NCI-H82 treated with DMSO at 0.1 percent for 48 hours (cell line): ENCODE measurements at regions not wholly inside any gene's neighbourhood (a gene's known extent, or its start where the extent isn't known, plus 50 kb on each side); places are given as distances from the start of the nearest gene placed in this dataset.
"Not testable (repeated sequence)": the region's sequence is repeated elsewhere in the genome, so short reads cannot be mapped to it uniquely, and the experiment has no call there.

Experiments used
- DNase-seq: peaks from one replicate; lab custom pipeline; 2025; ENCODE audit not compliant: unreplicated experiment; lab: John Stamatoyannopoulos, UW

GRCh38 chr20:11166712-11167111 is 492.9 kb upstream of the JAG1 start:
- no peak for DNase-seq

DNA sequence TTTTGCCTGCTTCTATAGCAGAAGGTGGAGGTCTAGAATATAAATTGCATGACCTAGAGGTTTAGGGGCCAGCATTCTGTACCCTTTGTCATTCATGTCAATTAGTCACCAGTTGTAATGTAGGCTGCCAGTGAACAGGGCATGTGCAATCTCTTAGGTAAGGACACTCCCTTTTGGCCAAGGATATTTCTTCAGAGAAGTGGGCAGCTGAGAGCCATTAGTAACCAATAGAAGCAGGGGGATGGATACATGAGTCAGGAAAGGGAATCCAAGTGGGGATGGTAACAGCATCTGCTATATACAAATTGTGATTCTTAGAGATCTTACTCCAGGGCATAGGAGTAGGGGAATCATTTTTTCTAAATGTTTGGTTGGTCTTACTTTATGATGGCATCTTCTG is 494.2 kb upstream of the JAG1 start:
- DNase-seq: no peak

GRCh38 chr20:11170025-11170424 is 496.2 kb upstream of the JAG1 start:
- no peak for DNase-seq

DNA sequence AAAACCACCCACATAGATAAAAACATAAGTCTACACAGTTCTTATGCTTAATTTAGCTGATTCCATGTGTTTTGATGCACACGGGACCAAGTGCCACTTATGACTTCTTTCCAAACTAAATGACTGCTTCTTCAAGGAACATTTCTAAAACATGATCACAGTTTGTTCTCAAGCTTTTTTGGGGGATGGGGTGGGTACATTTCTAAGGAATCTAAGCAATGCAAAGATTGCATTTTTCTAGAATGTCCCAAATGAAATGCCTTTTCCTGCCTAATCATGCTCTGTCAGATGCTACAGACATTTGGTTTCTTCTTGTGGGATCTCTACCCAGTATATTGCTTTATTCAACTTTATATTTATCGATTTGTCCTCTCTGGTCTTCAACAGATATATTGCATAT is 496.8 kb upstream of the JAG1 start:
- no peak for DNase-seq

DNA sequence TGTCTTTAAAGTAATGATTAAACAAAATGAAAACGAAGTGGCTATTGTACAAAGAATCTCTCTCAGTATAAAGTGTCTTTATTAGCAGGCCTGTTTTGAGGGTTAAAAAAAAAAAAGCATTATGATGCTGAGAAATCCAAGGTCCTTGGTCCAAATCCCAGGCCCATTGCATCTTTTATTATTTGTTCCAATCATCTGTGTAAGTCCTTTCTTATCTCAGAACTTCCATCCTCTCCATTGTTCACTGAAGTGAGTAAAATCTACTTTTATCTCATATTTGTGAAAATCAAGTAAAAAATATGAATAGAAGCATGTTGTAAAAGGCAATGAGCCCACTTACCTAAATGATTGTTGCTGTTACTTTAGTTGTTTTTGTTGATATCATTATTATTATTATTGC is 499.1 kb upstream of the JAG1 start:
- no peak for DNase-seq

GRCh38 chr20:11173916-11174315 is 500.1 kb upstream of the JAG1 start:
- no peak for DNase-seq

DNA sequence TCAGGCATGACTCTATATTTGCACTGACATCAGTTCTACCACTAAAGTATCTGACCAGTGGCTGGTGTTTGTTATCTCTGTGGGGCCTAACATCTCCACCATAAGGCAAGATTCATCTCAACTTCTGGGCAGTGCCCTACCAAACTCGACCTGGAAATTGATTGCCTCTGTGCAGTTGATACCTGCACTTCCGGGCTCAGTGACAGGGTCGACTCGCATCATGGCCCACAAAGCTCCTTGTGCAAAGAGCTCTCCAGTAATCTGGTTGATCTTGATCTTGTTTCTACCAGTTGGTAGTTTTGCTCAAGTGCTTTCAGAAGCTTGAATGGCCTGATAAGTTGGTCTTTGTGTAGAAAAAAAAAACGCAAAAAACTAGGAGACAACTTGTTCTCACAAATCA is 501.1 kb upstream of the JAG1 start:
- DNase-seq: no peak

DNA sequence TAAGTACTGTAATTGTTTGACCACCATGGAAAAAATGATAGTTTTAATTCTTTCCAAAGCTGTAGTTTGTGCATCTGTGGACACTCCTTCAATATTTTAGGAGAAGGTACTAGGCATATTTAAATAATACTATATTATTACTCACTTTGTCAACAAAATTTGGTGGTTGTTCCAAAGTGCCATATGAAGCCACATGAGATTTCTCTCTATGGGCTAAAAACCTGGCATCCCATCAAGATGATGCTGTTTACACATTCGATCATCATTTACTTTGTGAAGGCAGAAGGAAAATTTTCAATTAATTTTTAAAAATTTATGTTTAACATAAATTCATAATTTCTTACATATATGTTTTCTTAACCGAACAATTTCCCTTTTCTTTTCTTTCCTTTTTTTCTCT is 502.6 kb upstream of the JAG1 start:
- no peak for DNase-seq

DNA sequence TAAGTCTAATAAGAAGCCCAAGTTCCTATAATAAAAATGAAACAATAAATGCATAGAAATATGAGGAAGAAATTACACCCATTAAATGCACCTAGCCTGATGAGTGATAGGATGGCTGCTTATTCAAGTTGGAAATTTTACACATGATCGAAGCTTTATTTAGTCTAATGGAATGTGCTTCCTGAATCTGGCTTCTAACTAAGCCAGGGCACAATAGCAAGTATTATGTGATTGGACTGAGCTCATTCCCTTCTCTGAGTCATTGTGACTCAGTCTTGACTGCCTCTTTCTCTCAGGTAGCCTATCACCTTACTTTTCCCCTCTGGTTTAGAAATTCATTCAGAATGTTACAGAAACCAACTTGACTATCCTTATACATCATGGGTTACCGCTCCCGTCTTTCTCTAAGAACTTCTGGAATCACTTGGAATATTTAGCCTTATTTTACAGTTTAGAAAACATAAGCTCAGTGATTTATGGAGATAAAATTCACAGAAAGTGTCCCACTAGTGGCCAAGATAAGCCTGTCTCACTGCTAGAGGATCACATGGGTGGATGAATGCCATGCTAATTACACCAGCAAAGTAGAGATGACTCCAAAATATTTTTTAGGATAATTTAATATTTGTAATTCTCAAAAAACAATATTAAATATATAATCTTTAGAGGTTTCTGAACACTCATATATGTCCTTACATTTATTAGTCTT is 505.3 kb upstream of the JAG1 start:
- no peak for DNase-seq

DNA sequence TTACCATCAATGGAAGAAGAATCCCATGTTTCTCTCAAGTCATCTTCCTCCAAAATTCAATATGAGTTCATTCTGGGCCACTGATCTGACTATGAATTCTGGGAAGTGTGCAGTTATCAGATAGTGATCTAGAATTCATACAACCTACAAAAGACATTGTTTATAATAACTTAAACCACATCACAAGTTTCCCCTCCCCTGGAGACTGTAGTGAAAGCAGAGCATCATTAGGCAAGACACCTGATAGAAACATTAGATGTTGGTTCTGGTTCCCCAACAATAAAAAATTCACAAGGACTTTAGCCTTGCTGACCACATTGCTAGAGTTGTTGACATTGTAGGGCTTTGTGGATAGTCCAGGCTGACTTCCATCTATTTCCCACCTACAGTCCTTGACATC is 506.4 kb upstream of the JAG1 start:
- DNase-seq: no peak

DNA sequence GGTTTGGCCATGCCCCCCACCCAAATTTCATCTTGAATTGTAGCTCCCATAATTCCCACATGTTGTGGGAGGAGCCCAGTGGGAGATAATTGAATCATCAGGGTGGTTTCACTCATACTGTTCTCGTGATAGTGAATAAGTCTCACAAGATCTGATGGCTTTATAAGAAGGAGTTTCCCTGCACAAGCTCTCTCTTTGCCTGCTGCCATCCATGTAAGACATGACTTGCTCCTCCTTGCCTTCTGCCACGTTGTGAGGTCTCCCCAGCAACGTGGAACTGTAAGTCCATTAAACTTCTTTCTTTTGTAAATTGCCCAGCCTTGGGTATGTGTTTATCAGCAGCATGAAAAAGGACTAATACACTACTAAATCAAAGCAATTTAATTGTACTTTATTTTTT is 507.3 kb upstream of the JAG1 start:
- DNase-seq: not testable (repeated sequence)

DNA sequence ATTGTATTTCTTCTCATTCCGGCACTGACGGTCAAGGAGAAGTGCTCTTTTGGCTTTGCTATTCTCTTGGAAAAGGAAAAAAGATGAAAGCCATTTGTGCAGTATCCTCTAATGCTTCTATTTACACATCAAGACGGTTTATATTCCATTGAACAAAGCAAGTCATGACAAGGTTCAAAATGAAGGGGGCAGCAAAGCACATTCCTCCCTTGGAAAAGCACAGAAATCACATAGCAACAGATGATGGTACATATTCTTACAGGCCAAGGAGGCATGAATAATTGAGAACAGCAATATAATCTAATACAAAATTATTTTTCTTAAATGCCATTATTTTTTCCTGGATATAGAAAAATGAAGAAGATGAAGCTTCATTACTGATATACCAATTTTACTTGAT is 508.2 kb upstream of the JAG1 start:
- DNase-seq: no peak

DNA sequence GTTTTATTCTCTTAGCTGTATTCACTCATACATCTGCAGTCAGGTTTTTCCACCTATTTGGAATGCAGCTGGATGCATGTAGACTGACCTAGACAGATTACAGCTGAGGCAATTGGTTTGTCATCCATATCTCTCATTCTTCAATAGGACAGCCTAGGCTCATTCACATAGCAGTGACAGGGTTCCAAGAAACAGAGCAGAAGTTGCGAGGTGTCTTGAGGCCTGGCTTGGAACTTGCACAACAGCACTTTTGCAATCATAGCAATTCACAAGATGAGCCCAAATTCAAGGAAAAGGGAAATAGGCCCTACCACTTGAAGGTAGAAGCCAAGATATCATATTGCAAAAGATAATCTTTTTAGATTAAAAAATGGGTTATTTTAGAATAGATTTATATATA is 508.9 kb upstream of the JAG1 start:
- DNase-seq: no peak

- DNase-seq: no peak
Measured at GRCh38 chr20:11186301-11187008, 512.7 kb upstream of the JAG1 start.

DNA sequence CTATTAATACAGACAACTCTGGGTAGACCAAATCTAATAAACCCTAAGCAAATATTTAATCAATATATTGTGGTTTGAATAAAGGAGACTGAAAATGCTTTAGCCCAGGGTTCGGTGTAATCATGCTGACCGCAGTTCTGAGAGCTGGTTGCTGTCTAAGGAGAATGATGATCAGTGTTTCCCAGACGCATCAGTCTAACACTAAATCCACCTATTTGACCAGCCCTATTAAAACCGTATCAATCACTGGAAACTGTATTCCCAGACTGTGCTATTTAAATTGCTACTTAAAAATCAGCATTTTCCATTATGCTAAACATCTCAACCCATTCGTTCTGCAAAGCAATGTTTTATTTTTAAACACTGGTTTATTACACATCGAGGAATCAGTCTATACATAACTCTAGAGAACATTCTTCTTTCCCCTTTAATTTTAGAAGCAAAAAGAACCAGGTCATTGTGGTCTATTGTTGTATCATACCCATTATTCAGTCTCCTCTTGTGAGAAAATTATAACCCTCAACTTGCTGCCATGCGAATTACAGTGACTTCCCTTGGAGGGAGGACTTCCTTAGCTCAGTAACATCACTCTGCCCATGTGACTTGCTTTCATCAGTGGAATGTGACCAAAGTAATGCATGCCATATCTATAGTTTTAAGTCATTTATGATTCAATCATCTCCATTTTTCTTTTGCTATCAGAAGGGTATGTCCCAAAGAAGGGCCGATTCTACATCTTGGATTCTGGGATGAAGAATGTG is 515.2 kb upstream of the JAG1 start:
- DNase-seq: no peak

GRCh38 chr20:11190741-11191140 is 516.9 kb upstream of the JAG1 start:
- DNase-seq: no peak

DNA sequence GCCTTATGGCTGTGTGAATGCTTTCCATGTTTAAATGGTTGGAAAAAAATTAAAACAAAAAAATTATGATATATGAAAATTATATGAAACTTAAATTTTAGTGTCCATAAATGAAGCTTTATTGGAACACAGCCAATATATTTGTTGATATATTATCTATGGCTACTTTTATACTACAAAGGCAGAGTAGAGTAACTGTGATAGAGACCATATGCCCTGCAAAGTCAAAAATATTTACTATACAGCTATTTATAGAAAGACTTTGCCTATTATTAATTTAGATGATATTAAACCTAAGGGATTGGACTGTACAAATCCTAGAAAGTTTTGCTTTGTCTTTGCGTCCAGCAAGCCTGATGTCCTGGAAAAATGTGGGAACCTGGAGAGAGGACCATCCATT is 518.3 kb upstream of the JAG1 start:
- no peak for DNase-seq

DNA sequence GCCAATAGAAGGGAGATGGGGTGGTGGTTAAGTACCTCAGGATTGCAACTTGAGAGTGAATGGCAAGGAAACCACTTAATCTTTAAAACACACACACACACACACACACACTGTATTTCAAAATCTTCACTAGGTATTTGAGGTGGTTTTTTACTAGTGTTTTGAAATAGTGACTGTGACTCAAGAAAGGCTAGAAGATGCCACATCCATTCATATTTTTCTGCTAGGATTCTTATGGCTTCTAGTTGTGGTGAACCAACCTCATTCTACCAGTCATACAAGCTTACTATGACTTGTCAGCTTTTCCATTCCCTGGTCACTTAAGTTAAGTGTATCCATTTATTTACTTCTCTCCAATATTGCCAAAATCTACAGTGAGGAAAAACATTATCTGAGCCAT is 519.4 kb upstream of the JAG1 start:
- no peak for DNase-seq

- DNase-seq: no peak
Measured at GRCh38 chr20:11195169-11195568, 521.4 kb upstream of the JAG1 start.

DNA sequence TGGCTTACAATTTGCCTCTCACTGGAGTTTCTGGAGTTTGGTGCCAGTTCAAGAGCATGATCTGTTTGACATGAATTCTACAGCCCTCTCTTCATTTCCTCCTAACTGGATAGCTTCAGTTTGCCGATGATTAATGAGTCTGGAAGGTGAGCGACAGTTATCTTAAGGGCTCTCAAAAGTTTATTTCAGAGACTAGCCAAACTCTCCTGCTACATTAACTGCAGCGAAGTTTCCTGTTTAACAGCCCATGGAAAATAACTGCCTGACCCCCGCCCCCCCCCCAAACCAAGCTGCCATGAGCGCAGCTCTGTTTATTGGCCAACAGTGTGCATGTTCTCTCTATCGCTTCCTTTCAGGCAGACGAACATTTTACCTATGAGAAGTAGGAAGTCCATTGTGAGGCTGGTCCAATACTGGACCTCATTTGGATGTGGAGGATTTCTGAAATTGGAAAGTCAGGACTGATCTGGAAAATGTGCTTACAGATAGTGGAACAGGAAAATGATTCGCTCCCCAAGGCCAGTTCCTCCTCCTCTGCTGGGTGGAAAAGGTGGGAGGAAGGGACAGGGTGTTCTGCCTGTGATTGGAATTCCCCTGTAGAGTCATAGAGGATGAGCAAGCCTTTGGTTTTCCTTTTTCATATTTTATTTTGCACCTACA is 522.2 kb upstream of the JAG1 start:
- no peak for DNase-seq

- DNase-seq: no peak
Measured at GRCh38 chr20:11197851-11198250, 524.1 kb upstream of the JAG1 start.

DNA sequence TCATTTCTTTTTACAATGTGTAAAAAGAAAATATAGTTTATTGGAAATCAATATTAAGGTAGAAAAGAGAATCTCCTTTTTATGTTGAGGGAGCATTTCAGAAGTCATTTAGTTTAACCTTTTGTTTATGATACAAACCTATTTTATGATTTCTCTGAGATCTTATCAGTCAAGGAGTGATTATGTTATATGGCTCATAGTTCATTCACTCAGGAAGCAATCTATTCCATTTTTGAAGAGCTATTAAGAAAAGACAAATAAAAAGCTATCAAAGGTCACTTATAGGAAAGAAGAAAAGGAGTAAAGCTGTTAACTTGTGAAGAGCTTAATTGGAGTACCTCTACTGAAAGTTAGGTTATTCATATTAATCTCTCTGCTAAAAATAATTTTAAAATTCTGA is 526.6 kb upstream of the JAG1 start:
- DNase-seq: no peak
